MCF 10A (cell line): ENCODE measurements at regions not wholly inside any gene's neighbourhood (a gene's known extent, or its start where the extent isn't known, plus 50 kb on each side); places are given as distances from the start of the nearest gene placed in this dataset.

ENCODE experiments used
- BruUV-seq: library from RNA; stranded (reverse); fragments of 400-500 nt; replicated peaks from 2 replicates; lab custom pipeline; 2021; lab: Mats Ljungman, UMichigan
- CTCF ChIA-PET: fragments of 300-600 bp; sonication (Branson Sonifier 250); formaldehyde crosslinking; extraction: SDS; loops from one replicate; lab custom pipeline; 2021; ENCODE audit warnings: antibody characterized with exemption, inconsistent platforms; lab: Yijun Ruan, JAX
- POLR2A ChIA-PET: fragments of 300-600, 350-650 bp; sonication (Branson Sonifier 250); formaldehyde crosslinking; extraction: SDS; loops from one replicate; lab custom pipeline; 2020; ENCODE audit warnings: antibody characterized with exemption, inconsistent platforms; lab: Yijun Ruan, JAX
- DNase-seq: peaks from one replicate; pipeline ENCODE4 v3.0.0-alpha.2; 2018; ENCODE audit not compliant: unreplicated experiment
- H3K27ac Mint-ChIP-seq: one replicate; pipeline ENCODE4 v1.8.0; 2022; ENCODE audit warnings: mild to moderate bottlenecking, low read depth, mixed read lengths; ENCODE audit not compliant: unreplicated experiment
- H3K27me3 Mint-ChIP-seq: one replicate; pipeline ENCODE4 v1.8.0; 2022; ENCODE audit warnings: mixed read lengths; ENCODE audit not compliant: insufficient read depth, unreplicated experiment
- H3K36me3 Mint-ChIP-seq: one replicate; pipeline ENCODE4 v1.8.0; 2022; ENCODE audit warnings: mild to moderate bottlenecking, moderate library complexity, mixed read lengths; ENCODE audit not compliant: insufficient read depth, unreplicated experiment
- H3K4me1 Mint-ChIP-seq: one replicate; pipeline ENCODE4 v1.8.0; 2022; ENCODE audit warnings: mixed read lengths; ENCODE audit not compliant: insufficient read depth, unreplicated experiment
- H3K4me3 Mint-ChIP-seq: one replicate; pipeline ENCODE4 v1.8.0; 2022; ENCODE audit warnings: mild to moderate bottlenecking, moderate library complexity, mixed read lengths; ENCODE audit not compliant: unreplicated experiment
- H3K9me3 Mint-ChIP-seq: one replicate; pipeline ENCODE4 v1.8.0; 2022; ENCODE audit warnings: mixed read lengths; ENCODE audit not compliant: unreplicated experiment
- intact Hi-C: fragments of 100-400 bp; cut with micrococcal nuclease; formaldehyde crosslinking; loops from 2 replicates; pipeline ENCODE4 v1.14.1; 2022
- TF ChIP-seq, protein P1 (sequence below): fragments of 200-600 bp; IDR thresholded peaks from one replicate; pipeline ENCODE4 v1.8.0; 2022; ENCODE audit warnings: antibody characterized with exemption, mild to moderate bottlenecking; ENCODE audit not compliant: unreplicated experiment

DNA sequence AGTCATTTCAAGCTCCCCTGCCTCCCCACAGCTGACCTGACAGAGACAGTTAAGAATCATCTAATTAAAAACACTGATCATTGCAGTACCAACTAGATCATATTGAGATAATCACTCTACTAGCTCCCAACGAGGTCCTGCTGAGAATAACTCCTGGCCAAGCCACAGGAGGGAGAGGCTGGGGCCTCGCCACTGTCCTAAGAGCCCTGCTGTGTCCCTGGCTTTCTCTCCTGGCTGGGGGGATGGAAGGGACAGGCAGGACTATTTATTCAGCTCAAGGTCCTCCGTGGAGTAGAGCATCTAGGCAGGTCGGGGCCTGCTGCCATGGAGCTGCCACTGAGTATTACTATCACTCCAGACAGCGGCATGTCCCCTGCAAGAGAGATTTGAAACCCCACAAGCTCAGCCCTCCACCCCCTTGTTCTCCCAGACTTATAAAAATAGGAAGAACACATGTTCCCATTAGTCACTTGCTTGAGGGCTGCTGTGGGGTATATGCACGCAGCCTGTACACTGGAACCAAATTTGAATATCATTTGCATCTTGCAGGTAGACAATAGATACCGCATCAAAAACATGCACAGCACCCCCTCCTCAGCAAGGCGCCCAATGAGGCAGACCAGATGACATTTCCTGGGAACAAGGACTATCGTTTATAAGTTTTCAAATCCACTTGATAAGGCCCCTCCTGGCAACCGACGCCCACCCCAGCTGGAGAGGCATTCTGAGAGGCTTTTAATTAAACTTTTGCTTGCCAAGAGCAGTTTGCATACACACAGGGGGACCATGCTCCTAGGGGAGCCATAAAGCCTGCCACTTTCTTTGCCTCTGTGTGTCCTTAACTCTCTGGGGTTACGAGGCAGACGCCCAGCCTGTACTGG lies 385.2 kb upstream of the ZFHX3 start:
- CTCF ChIA-PET: interaction anchor here (0.6 kb wide), 2 partner anchors 32 to 66 kb away, joined by 4 read pairs; no protein-coding TSS in a partner anchor
- no peak for DNase-seq
- Mint-ChIP-seq H3K27ac (no peak overlapping the region), H3K4me1 (no peaks in the 10 kb centered on the region), H3K27me3 (peaks cover 64% of the 10 kb centered on the region), H3K9me3 (no peaks in the 10 kb centered on the region), H3K36me3 (no peaks in the 10 kb centered on the region), H3K4me3 (no peak overlapping the region)
- BruUV-seq: no TSS peak
- POLR2A ChIA-PET: no interaction called here
- intact Hi-C loops: no loop called here
- TF ChIP-seq, protein P1, sequence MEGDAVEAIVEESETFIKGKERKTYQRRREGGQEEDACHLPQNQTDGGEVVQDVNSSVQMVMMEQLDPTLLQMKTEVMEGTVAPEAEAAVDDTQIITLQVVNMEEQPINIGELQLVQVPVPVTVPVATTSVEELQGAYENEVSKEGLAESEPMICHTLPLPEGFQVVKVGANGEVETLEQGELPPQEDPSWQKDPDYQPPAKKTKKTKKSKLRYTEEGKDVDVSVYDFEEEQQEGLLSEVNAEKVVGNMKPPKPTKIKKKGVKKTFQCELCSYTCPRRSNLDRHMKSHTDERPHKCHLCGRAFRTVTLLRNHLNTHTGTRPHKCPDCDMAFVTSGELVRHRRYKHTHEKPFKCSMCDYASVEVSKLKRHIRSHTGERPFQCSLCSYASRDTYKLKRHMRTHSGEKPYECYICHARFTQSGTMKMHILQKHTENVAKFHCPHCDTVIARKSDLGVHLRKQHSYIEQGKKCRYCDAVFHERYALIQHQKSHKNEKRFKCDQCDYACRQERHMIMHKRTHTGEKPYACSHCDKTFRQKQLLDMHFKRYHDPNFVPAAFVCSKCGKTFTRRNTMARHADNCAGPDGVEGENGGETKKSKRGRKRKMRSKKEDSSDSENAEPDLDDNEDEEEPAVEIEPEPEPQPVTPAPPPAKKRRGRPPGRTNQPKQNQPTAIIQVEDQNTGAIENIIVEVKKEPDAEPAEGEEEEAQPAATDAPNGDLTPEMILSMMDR: no peak

GRCh38 chr16:73430138-73430537 lies 382.2 kb upstream of the ZFHX3 start:
- TF ChIP-seq, protein P1: no peak
- no peaks in the 10 kb centered on the region for H3K4me1 Mint-ChIP-seq
- H3K4me3 Mint-ChIP-seq: no peak overlapping the region
- ChIA-PET CTCF (interaction anchor here (0.5 kb wide), 1 partner anchor 686 kb away, joined by 3 read pairs; no protein-coding TSS in a partner anchor), POLR2A (no interaction called here)
- no peaks in the 10 kb centered on the region for H3K9me3 Mint-ChIP-seq
- H3K36me3 Mint-ChIP-seq: no peaks in the 10 kb centered on the region
- intact Hi-C loops: no loop called here
- no TSS peak for BruUV-seq
- DNase-seq: no peak
- no peak overlapping the region for H3K27ac Mint-ChIP-seq
- H3K27me3 Mint-ChIP-seq: peaks cover 65% of the 10 kb centered on the region

GRCh38 chr16:73428121-73428520 lies 380.2 kb upstream of the ZFHX3 start:
- Mint-ChIP-seq H3K4me3 (no peak overlapping the region), H3K27me3 (peaks cover 73% of the 10 kb centered on the region), H3K9me3 (no peaks in the 10 kb centered on the region), H3K27ac (no peak overlapping the region), H3K4me1 (no peaks in the 10 kb centered on the region), H3K36me3 (no peaks in the 10 kb centered on the region)
- ChIA-PET POLR2A (no interaction called here), CTCF (interaction anchor here (0.7 kb wide), 1 partner anchor 121 kb away, joined by 3 read pairs; no protein-coding TSS in a partner anchor)
- TF ChIP-seq, protein P1: no peak
- BruUV-seq: no TSS peak
- intact Hi-C loops: no loop called here
- DNase-seq: no peak

GRCh38 chr16:73427164-73427563 lies 379.2 kb upstream of the ZFHX3 start:
- Mint-ChIP-seq H3K4me1 (no peaks in the 10 kb centered on the region), H3K36me3 (no peaks in the 10 kb centered on the region), H3K27me3 (peaks cover 74% of the 10 kb centered on the region), H3K27ac (no peak overlapping the region), H3K9me3 (no peaks in the 10 kb centered on the region), H3K4me3 (no peak overlapping the region)
- TF ChIP-seq, protein P1: no peak
- ChIA-PET CTCF (interaction anchor here (0.6 kb wide), 1 partner anchor 373 kb away, joined by 4 read pairs; no protein-coding TSS in a partner anchor), POLR2A (no interaction called here)
- no peak for DNase-seq
- intact Hi-C loops: no loop called here
- BruUV-seq: no TSS peak
